Fibroblast of pulmonary artery (primary cell): ENCODE measurements at regions not wholly inside any gene's neighbourhood (a gene's known extent, or its start where the extent isn't known, plus 50 kb on each side); places are given as distances from the start of the nearest gene placed in this dataset.

ENCODE experiments used
- DNase-seq: peaks from one replicate; pipeline ENCODE4 v3.0.0-alpha.2; 2010; ENCODE audit warnings: low read depth
- H3K4me3 ChIP-seq: replicated peaks from 2 replicates; pipeline ENCODE4 v1.5.1; 2011; ENCODE audit warnings: low read depth, mild to moderate bottlenecking, control low read depth, low read length, moderate library complexity
- CTCF ChIP-seq: IDR thresholded peaks from 2 replicates; pipeline ENCODE4 v1.5.1; 2011; ENCODE audit warnings: mild to moderate bottlenecking, control low read depth, low read length, inconsistent platforms; ENCODE audit errors: missing control alignments

- no peak for DNase-seq
- TF ChIP-seq CTCF = no peak
- no peak overlapping the region for H3K4me3 ChIP-seq
Measured at GRCh38 chr11:101188801-101189200, 59.2 kb upstream of the PGR start.

GRCh38 chr11:101188173-101188572 is 58.6 kb upstream of the PGR start:
- no peak for TF ChIP-seq CTCF
- no peak overlapping the region for H3K4me3 ChIP-seq
- peak; percentile 17 for DNase-seq

- TF ChIP-seq CTCF = no peak
- no peak overlapping the region for H3K4me3 ChIP-seq
- no peak for DNase-seq
Measured at GRCh38 chr11:101187748-101188147, 58.1 kb upstream of the PGR start.

GRCh38 chr11:101185985-101186384 is 56.4 kb upstream of the PGR start:
- no peak overlapping the region for H3K4me3 ChIP-seq
- TF ChIP-seq CTCF = no peak
- DNase-seq = no peak

- H3K4me3 ChIP-seq = no peak overlapping the region
- TF ChIP-seq CTCF = no peak
- no peak for DNase-seq
Measured at GRCh38 chr11:101182467-101182866, 52.9 kb upstream of the PGR start.

GRCh38 chr11:101180481-101180880 is 50.9 kb upstream of the PGR start:
- H3K4me3 ChIP-seq = no peak overlapping the region
- no peak for DNase-seq
- no peak for TF ChIP-seq CTCF
